ENCODE measurements at regions not wholly inside any gene's neighbourhood (a gene's known extent, or its start where the extent isn't known, plus 50 kb on each side); places are given as distances from the start of the nearest gene placed in this dataset.

DNA sequence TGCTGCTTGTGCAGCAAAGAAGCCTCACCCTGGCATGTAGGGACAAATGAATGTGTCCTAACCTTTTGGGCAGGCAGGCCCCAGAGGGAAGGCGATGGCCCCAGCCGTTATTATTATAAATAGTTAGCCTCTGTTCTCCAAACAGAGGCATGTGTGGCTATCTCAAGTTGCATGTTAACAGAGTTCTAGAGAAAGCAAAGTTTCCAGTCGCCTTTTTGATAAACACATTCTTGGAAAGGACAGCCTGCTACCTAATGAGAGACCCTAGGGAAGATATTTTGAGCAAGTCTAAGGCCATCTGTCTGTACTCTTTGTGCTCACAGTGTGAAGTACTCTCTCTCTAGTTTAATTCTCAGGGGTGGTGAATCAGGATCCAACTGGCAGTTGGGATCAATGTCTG, 97.4 kb upstream of the FHL2 start:
- peaks cover 18 to 37% (median 21%) of the 10 kb centered on the region in 5 donors for H3K27me3 Mint-ChIP-seq
- no peak overlapping the region for H3K4me3 Mint-ChIP-seq

DNA sequence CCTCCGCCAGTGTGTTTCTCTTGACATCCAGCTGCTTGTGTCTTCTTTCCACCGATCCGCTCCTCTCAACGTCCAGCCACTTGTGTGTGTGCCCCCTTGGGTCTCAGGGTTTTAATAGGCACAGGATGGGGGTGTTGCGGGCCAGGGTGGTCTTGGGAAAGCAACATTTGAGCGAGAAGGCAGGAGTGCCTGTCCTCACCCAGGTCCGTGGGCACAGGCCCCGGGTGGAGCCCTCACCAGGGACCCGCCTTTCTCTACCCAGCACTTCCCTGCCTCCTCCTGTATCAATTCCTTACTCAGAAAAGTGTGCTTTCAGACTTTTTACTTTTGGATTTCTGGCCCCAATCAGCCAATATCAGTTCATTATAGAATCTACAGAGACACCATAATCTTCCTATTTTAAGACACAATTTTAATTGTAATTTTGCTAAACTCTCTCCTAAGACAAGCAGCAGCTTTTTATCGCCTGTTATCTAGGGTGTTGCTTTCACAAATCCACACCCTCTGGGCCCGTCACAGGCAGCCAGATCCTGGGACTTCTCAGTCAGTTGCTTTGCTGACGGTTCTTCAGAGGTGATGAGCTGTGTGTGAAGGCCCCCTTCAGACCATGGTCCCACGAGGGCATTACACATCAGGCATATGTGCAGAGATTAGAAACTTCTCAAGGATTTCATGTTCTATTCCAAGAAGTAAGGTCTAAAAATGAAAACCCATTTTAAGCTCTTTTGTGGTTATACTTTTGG, 96.0 kb upstream of the FHL2 start:
- Histone ChIP-seq H3K4me3 (ENCODE audit: low read length) (no peak overlapping the region), H3K27ac (ENCODE audit: low read depth, low read length) (no peak overlapping the region), H3K9me3 (ENCODE audit: control insufficient read depth in 2 of 3, low read length in 3 of 3) (peaks cover 0 to 16% (median 0%) of the 10 kb centered on the region in 3 experiments), H3K4me1 (ENCODE audit: control insufficient read depth in 2 of 2, insufficient read depth in 2 of 2, low read length in 2 of 2) (no peaks in the 10 kb centered on the region), H3K36me3 (ENCODE audit: control insufficient read depth in 2 of 3, insufficient read depth in 3 of 3, low read length in 3 of 3) (no peaks in the 10 kb centered on the region), H3K27me3 (ENCODE audit: control insufficient read depth in 2 of 2, insufficient read depth in 2 of 2, low read length in 2 of 2) (peaks cover 0 to 6% of the 10 kb centered on the region in 2 donors)
- Mint-ChIP-seq H3K9me3 (peaks cover 0 to 32% (median 12%) of the 10 kb centered on the region in 11 donors), H3K27me3 (peaks cover 18 to 34% (median 19%) of the 10 kb centered on the region in 5 donors), H3K4me3 (no peak overlapping the region), H3K4me1 (no peaks in the 10 kb centered on the region), H3K27ac (no peak overlapping the region), H3K36me3 (peaks cover 0 to 6% (median 0%) of the 10 kb centered on the region in 5 donors)
- DNase-seq (no peak), ATAC-seq (no peak)
- ChIA-PET CTCF (interaction anchor here (0.7 kb wide), 1 partner anchor 82 kb away, joined by 3 read pairs; no protein-coding TSS in a partner anchor), POLR2A (no interaction called here)
- intact Hi-C loops (cut with micrococcal nuclease): no loop called here

More for the DNA sequence above, 97.4 kb upstream of the FHL2 start:
- H3K9me3 ChIP-seq (ENCODE audit: control insufficient read depth in 2 of 3, low read length in 3 of 3): peaks cover 0 to 19% (median 0%) of the 10 kb centered on the region in 3 experiments
- no peak overlapping the region for H3K27ac ChIP-seq (ENCODE audit: low read depth, low read length)
- H3K36me3 ChIP-seq (ENCODE audit: control insufficient read depth in 2 of 3, insufficient read depth in 3 of 3, low read length in 3 of 3): no peaks in the 10 kb centered on the region
- peaks cover 0 to 37% (median 15%) of the 10 kb centered on the region in 11 donors for H3K9me3 Mint-ChIP-seq
- ChIA-PET POLR2A (no interaction called here), CTCF (interaction anchor here (0.7 kb wide), 1 partner anchor 31 kb away, joined by 3 read pairs; no protein-coding TSS in a partner anchor)
- no peaks in the 10 kb centered on the region for H3K4me1 ChIP-seq (ENCODE audit: control insufficient read depth in 2 of 2, insufficient read depth in 2 of 2, low read length in 2 of 2)
- H3K36me3 Mint-ChIP-seq: peaks cover 0 to 8% (median 0%) of the 10 kb centered on the region in 5 donors
- no peak for ATAC-seq
- H3K27ac Mint-ChIP-seq: no peak overlapping the region
- no peak overlapping the region for H3K4me3 ChIP-seq (ENCODE audit: low read length)
- intact Hi-C loops (cut with micrococcal nuclease): no loop called here
- DNase-seq: no peak
- H3K27me3 ChIP-seq (ENCODE audit: control insufficient read depth in 2 of 2, insufficient read depth in 2 of 2, low read length in 2 of 2): peaks cover 0 to 6% of the 10 kb centered on the region in 2 donors
- peaks cover 0 to 4% (median 0%) of the 10 kb centered on the region in 7 donors for H3K4me1 Mint-ChIP-seq

DNA sequence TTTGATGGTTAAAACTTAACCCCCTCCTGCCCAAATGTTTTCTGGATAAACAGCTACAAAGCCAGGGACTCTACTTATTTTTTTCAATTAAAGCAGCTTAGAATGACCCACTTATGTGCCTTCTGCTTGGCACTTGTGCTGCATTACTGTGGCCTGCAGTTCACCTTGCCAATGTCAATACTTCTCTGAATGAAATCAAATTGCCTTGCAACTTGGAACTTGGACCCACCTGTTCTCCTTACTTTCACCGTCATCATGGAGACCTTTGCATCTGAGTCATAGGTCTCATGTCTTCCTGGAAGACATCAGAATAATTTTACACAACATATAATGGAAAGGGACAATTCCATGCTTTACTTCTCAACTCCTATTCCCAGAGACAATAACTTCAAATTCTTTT, 92.1 kb upstream of the FHL2 start:
- no peaks in the 10 kb centered on the region for H3K4me1 ChIP-seq (ENCODE audit: control insufficient read depth in 2 of 2, insufficient read depth in 2 of 2, low read length in 2 of 2)
- H3K36me3 ChIP-seq (ENCODE audit: control insufficient read depth in 2 of 3, insufficient read depth in 3 of 3, low read length in 3 of 3): no peaks in the 10 kb centered on the region
- intact Hi-C loops (cut with micrococcal nuclease): no loop called here
- H3K9me3 ChIP-seq (ENCODE audit: control insufficient read depth in 2 of 3, low read length in 3 of 3): peaks cover 0 to 16% (median 0%) of the 10 kb centered on the region in 3 experiments
- no peak overlapping the region for H3K4me3 ChIP-seq (ENCODE audit: low read length)
- CTCF ChIA-PET: no interaction called here
- H3K27me3 ChIP-seq (ENCODE audit: control insufficient read depth in 2 of 2, insufficient read depth in 2 of 2, low read length in 2 of 2): peaks cover 0 to 4% of the 10 kb centered on the region in 2 donors
- H3K9me3 Mint-ChIP-seq: peaks cover 0 to 31% (median 12%) of the 10 kb centered on the region in 11 donors
- ATAC-seq (no peak), DNase-seq (no peak)
- peaks cover 0 to 6% (median 0%) of the 10 kb centered on the region in 5 donors for H3K36me3 Mint-ChIP-seq
- no peak overlapping the region for H3K27ac Mint-ChIP-seq
- peaks cover 0 to 22% (median 13%) of the 10 kb centered on the region in 5 donors for H3K27me3 Mint-ChIP-seq
- no peak overlapping the region for H3K4me3 Mint-ChIP-seq
- no peak overlapping the region for H3K27ac ChIP-seq (ENCODE audit: low read depth, low read length)
- POLR2A ChIA-PET: interaction anchor here (0.8 kb wide), 1 partner anchor 697 kb away, joined by 4 read pairs; no protein-coding TSS in a partner anchor
- no peaks in the 10 kb centered on the region for H3K4me1 Mint-ChIP-seq

DNA sequence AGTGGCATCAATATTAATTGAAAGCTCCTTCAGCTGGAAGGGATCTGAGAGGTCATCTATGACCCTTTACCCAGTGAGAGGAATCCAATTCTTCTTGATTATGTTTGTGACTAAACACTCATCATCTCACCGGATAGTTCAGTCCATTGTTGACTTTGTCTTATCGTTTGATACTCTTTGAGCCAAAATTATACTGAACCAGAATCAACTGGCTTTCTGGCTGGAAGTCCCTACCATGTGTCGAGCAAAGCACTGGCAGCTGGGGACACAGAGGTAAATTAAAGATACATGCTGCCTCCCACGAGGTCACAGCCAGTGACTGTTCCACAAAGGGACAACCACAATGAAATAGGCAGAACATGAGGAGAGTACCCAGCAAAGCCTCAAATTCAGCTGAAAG, 91.4 kb upstream of the FHL2 start:
- peaks cover 0 to 16% (median 0%) of the 10 kb centered on the region in 3 experiments for H3K9me3 ChIP-seq (ENCODE audit: control insufficient read depth in 2 of 3, low read length in 3 of 3)
- Mint-ChIP-seq H3K27ac (peak overlapping the region in 1 of 9 donors; percentile 33), H3K4me1 (no peaks in the 10 kb centered on the region), H3K36me3 (peaks cover 0 to 6% (median 0%) of the 10 kb centered on the region in 5 donors), H3K27me3 (peaks cover 0 to 22% (median 13%) of the 10 kb centered on the region in 5 donors), H3K9me3 (peaks cover 0 to 28% (median 12%) of the 10 kb centered on the region in 11 donors), H3K4me3 (no peak overlapping the region)
- DNase-seq (no peak), ATAC-seq (no peak)
- H3K36me3 ChIP-seq (ENCODE audit: control insufficient read depth in 2 of 3, insufficient read depth in 3 of 3, low read length in 3 of 3): no peaks in the 10 kb centered on the region
- H3K4me3 ChIP-seq (ENCODE audit: low read length): no peak overlapping the region
- no peak overlapping the region for H3K27ac ChIP-seq (ENCODE audit: low read depth, low read length)
- no peaks in the 10 kb centered on the region for H3K27me3 ChIP-seq (ENCODE audit: control insufficient read depth in 2 of 2, insufficient read depth in 2 of 2, low read length in 2 of 2)
- no peaks in the 10 kb centered on the region for H3K4me1 ChIP-seq (ENCODE audit: control insufficient read depth in 2 of 2, insufficient read depth in 2 of 2, low read length in 2 of 2)
- ChIA-PET POLR2A (no interaction called here), CTCF (no interaction called here)
- intact Hi-C loops (cut with micrococcal nuclease): no loop called here

DNA sequence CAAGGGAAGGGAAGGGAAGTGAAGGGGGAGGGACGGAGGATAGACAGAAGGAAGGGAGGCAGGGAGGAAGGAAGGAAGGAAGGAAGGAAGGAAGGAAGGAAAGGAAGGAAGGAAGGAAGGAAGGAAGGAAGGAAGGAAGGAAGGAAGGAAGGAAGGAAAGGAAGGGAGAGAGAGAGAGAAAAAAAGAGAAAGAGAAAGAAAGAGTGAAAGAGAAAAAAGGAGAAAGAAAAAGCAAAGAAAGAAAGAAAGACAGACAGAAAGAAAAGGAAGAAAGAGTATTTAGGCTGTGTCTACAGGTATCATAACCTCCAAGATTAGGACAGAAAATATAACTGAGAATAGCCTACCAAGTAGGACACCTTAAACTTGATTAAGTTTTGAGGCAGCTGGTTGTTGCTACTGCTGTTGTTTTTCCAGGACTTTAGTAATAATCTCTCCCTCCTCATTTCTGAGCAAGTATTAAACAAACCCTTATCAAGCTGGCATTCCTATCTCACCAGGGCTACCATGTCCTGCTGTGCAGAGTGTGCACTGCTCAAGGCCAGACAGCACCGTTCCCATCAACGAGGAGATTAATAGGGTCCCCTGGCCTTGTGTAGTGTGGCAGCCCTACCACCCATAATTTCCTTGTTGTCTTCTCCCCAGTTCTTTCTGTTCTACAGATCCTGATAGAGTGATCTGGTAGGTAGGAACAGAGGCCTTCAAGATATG, 90.5 kb upstream of the FHL2 start:
- Mint-ChIP-seq H3K27ac (peak overlapping the region in 1 of 9 donors; percentile 18), H3K4me1 (no peaks in the 10 kb centered on the region), H3K9me3 (peaks cover 0 to 22% (median 12%) of the 10 kb centered on the region in 11 donors), H3K27me3 (peaks cover 0 to 18% (median 13%) of the 10 kb centered on the region in 5 donors), H3K36me3 (peaks cover 0 to 6% (median 0%) of the 10 kb centered on the region in 5 donors), H3K4me3 (no peak overlapping the region)
- peaks cover 0 to 16% (median 0%) of the 10 kb centered on the region in 3 experiments for H3K9me3 ChIP-seq (ENCODE audit: control insufficient read depth in 2 of 3, low read length in 3 of 3)
- H3K4me1 ChIP-seq (ENCODE audit: control insufficient read depth in 2 of 2, insufficient read depth in 2 of 2, low read length in 2 of 2): no peaks in the 10 kb centered on the region
- ChIA-PET POLR2A (no interaction called here), CTCF (no interaction called here)
- intact Hi-C loops (cut with micrococcal nuclease): no loop called here
- no peak overlapping the region for H3K27ac ChIP-seq (ENCODE audit: low read depth, low read length)
- ATAC-seq: no peak
- no peaks in the 10 kb centered on the region for H3K36me3 ChIP-seq (ENCODE audit: control insufficient read depth in 2 of 3, insufficient read depth in 3 of 3, low read length in 3 of 3)
- H3K4me3 ChIP-seq (ENCODE audit: low read length): no peak overlapping the region
- no peaks in the 10 kb centered on the region for H3K27me3 ChIP-seq (ENCODE audit: control insufficient read depth in 2 of 2, insufficient read depth in 2 of 2, low read length in 2 of 2)
- no peak for DNase-seq

DNA sequence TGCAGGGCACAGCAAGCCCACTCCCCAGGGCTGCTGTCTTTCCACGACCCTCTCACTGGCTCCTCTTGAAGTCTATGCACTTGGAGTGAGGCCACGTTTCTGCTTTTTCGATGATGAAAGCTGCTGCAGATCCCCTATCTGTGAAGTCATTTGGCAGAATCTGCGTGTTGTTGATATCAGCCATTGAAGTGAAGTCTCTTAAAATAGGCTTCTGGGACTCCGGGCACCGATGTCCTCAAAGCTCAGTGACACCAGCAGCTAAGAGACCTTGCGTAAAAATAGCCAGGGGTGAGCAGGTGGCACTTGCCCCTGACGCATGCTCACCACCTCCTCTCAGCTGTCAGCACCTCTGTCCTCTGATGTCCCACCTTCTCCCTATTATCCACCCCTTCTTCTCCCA, 89.4 kb upstream of the FHL2 start:
- ATAC-seq (no peak), DNase-seq (no peak)
- Mint-ChIP-seq H3K36me3 (peaks cover 0 to 6% (median 0%) of the 10 kb centered on the region in 5 donors), H3K9me3 (peaks cover 0 to 14% (median 8%) of the 10 kb centered on the region in 11 donors), H3K27me3 (peaks cover 0 to 15% (median 6%) of the 10 kb centered on the region in 5 donors), H3K4me1 (no peaks in the 10 kb centered on the region), H3K4me3 (no peak overlapping the region), H3K27ac (no peak overlapping the region)
- Histone ChIP-seq H3K9me3 (ENCODE audit: control insufficient read depth in 2 of 3, low read length in 3 of 3) (peaks cover 0 to 10% (median 0%) of the 10 kb centered on the region in 3 experiments), H3K4me3 (ENCODE audit: low read length) (no peak overlapping the region), H3K27ac (ENCODE audit: low read depth, low read length) (no peak overlapping the region), H3K27me3 (ENCODE audit: control insufficient read depth in 2 of 2, insufficient read depth in 2 of 2, low read length in 2 of 2) (no peaks in the 10 kb centered on the region), H3K36me3 (ENCODE audit: control insufficient read depth in 2 of 3, insufficient read depth in 3 of 3, low read length in 3 of 3) (no peaks in the 10 kb centered on the region), H3K4me1 (ENCODE audit: control insufficient read depth in 2 of 2, insufficient read depth in 2 of 2, low read length in 2 of 2) (no peaks in the 10 kb centered on the region)
- intact Hi-C loops (cut with micrococcal nuclease): no loop called here
- POLR2A ChIA-PET: no interaction called here
- CTCF ChIA-PET: interaction anchor here (0.6 kb wide), 1 partner anchor 1175 kb away, joined by 3 read pairs; no protein-coding TSS in a partner anchor
